Thoracic aorta (tissue), 2 donors: ENCODE measurements at regions not wholly inside any gene's neighbourhood (a gene's known extent, or its start where the extent isn't known, plus 50 kb on each side); places are given as distances from the start of the nearest gene placed in this dataset.

Source experiments
- ATAC-seq: fragments of 150-250 bp; one replicate; pipeline ENCODE4 v1.8.0; 2017; ENCODE audit warnings: low read depth; ENCODE audit not compliant: insufficient number of reproducible peaks, low FRiP score
- DNase-seq: peaks from one replicate; pipeline ENCODE4 v3.0.0-alpha.2; 2020; ENCODE audit warnings: low spot score
- H3K27ac ChIP-seq, 2 donors: fragments of 200-600 bp; sonication (generic); 1 replicate in 1 of 2; 2 replicates in 1 of 2; pipeline ENCODE4 v1.5.1; 2016; ENCODE audit warnings: mild to moderate bottlenecking in 2 of 2, moderate library complexity in 2 of 2
- H3K27me3 ChIP-seq: fragments of 200-600 bp; sonication (generic); replicated peaks from 2 replicates; pipeline ENCODE4 v1.6.0; 2016; ENCODE audit warnings: mild to moderate bottlenecking; ENCODE audit not compliant: insufficient read depth
- H3K36me3 ChIP-seq: fragments of 200-600 bp; sonication (generic); one replicate; pipeline ENCODE4 v1.5.1; 2016
- H3K4me1 ChIP-seq, 2 donors: fragments of 200-600 bp; sonication (generic); 1 replicate in 1 of 2; 2 replicates in 1 of 2; pipeline versions ENCODE4 v1.5.1 to v1.6.0; 2016; ENCODE audit warnings: low read depth in 2 of 2, mild to moderate bottlenecking in 1 of 2; ENCODE audit not compliant: control insufficient read depth in 1 of 2
- H3K4me3 ChIP-seq: fragments of 200-600 bp; sonication (generic); 2 replicates; pipeline ENCODE4 v1.5.1; 2016; ENCODE audit warnings: mild to moderate bottlenecking
- H3K9me3 ChIP-seq: fragments of 200-600 bp; sonication (generic); 2 replicates; pipeline ENCODE4 v1.5.1; 2016
- CTCF ChIP-seq: fragments of 200-600 bp; sonication (generic); IDR thresholded peaks from one replicate; pipeline ENCODE4 v1.5.1; 2019; ENCODE audit warnings: antibody characterized with exemption

- DNase-seq = no peak
Observed at GRCh38 chr1:5514527-5515183, 477.6 kb downstream of the NPHP4 start.

DNA sequence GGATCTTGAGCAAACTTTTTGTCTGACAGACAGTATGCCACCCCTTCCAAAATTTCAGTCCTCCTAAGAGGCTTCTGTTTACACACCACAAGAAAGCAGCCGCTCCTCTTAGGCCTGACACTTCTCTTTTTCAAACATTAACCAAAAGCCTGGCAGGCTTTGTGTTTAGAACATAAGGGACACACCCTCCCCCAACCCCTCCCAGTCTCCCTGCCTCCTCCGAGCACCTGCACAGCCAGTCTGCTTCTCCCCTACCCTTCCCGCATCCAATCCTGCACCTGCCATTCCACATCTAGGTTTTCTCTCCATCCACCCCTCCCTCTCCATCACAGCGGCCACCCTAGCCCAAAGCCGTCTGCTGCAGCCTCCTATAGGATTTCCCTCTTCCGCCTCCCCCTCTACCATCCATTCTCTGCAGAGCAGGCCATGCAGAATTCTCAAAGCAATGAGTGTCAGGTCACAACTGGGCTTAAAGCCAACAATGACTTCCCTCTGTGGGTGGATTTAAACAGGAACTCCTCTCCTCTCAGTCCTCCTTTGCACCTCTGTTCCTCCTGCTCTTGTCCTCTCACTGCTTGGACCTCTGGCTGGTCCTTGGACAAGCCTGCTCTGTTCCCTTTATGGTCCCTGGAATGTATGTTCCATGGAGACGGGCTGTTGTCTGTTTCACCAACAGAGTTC lies 478.2 kb downstream of the NPHP4 start:
- H3K27me3 ChIP-seq = no peaks in the 10 kb centered on the region
- no peaks in the 10 kb centered on the region for H3K36me3 ChIP-seq
- TF ChIP-seq CTCF = no peak
- ATAC-seq = no peak
- H3K4me1 ChIP-seq = no peaks in the 10 kb centered on the region
- no peak overlapping the region for H3K27ac ChIP-seq
- no peak for DNase-seq
- H3K4me3 ChIP-seq = no peak overlapping the region
- H3K9me3 ChIP-seq = no peaks in the 10 kb centered on the region

More at GRCh38 chr1:5514527-5515183, 477.6 kb downstream of the NPHP4 start:
- Histone ChIP-seq H3K27me3 (no peaks in the 10 kb centered on the region), H3K4me3 (no peak overlapping the region), H3K36me3 (no peaks in the 10 kb centered on the region), H3K4me1 (no peaks in the 10 kb centered on the region), H3K9me3 (no peaks in the 10 kb centered on the region), H3K27ac (no peak overlapping the region)
- ATAC-seq = no peak
- peak; percentile 99 for TF ChIP-seq CTCF

- Histone ChIP-seq H3K27ac (no peak overlapping the region), H3K9me3 (no peaks in the 10 kb centered on the region), H3K4me3 (no peak overlapping the region), H3K4me1 (no peaks in the 10 kb centered on the region), H3K36me3 (no peaks in the 10 kb centered on the region), H3K27me3 (no peaks in the 10 kb centered on the region)
- TF ChIP-seq CTCF = no peak
- no peak for DNase-seq
- ATAC-seq = no peak
Observed at GRCh38 chr1:5513179-5513578, 479.0 kb downstream of the NPHP4 start.

GRCh38 chr1:5511381-5512097 lies 480.7 kb downstream of the NPHP4 start:
- no peak for TF ChIP-seq CTCF
- H3K36me3 ChIP-seq = no peaks in the 10 kb centered on the region
- no peak overlapping the region for H3K4me3 ChIP-seq
- no peaks in the 10 kb centered on the region for H3K9me3 ChIP-seq
- no peaks in the 10 kb centered on the region for H3K27me3 ChIP-seq
- no peak for ATAC-seq
- H3K4me1 ChIP-seq = no peaks in the 10 kb centered on the region
- DNase-seq = no peak
- H3K27ac ChIP-seq = no peak overlapping the region
